Stimulated activated CD4-positive, alpha-beta T cell treated with anti-CD3 and anti-CD28 coated beads, Interleukin-2, amount 100 ng/mL, for 24 hours (primary cell): ENCODE measurements at regions not wholly inside any gene's neighbourhood (a gene's known extent, or its start where the extent isn't known, plus 50 kb on each side); places are given as distances from the start of the nearest gene placed in this dataset.
"Not testable (repeated sequence)": the region's sequence is repeated elsewhere in the genome, so short reads cannot be mapped to it uniquely, and the experiment has no call there.

Experiments
- DNase-seq, 2 donors: peaks; one replicate each; pipeline ENCODE4 v3.0.0-alpha.2; 2020

GRCh38 chr1:189718147-189718795 lies 759.4 kb downstream of the BRINP3 start:
- not testable (repeated sequence) for DNase-seq

GRCh38 chr1:189726806-189727205 lies 750.9 kb downstream of the BRINP3 start:
- no peak for DNase-seq

- DNase-seq, result no peak
Observed at GRCh38 chr1:189751311-189751710, 726.4 kb downstream of the BRINP3 start.

- no peak for DNase-seq
Observed at GRCh38 chr1:189752461-189752995, 725.1 kb downstream of the BRINP3 start.

GRCh38 chr1:189755100-189755499 lies 722.6 kb downstream of the BRINP3 start:
- not testable (repeated sequence) for DNase-seq

GRCh38 chr1:189764391-189765320 lies 713.0 kb downstream of the BRINP3 start:
- DNase-seq, result no peak

- no peak for DNase-seq
Observed at GRCh38 chr1:189769448-189769847, 708.2 kb downstream of the BRINP3 start.

GRCh38 chr1:189774721-189775287 lies 702.9 kb downstream of the BRINP3 start:
- no peak for DNase-seq

GRCh38 chr1:189775343-189775742 lies 702.3 kb downstream of the BRINP3 start:
- DNase-seq, result no peak

GRCh38 chr1:189779034-189779433 lies 698.6 kb downstream of the BRINP3 start:
- no peak for DNase-seq

- DNase-seq, result no peak
Observed at GRCh38 chr1:189782295-189782694, 695.4 kb downstream of the BRINP3 start.

- DNase-seq, result no peak
Observed at GRCh38 chr1:189783456-189783855, 694.2 kb downstream of the BRINP3 start.

GRCh38 chr1:189786761-189787160 lies 690.9 kb downstream of the BRINP3 start:
- no peak for DNase-seq

- no peak for DNase-seq
Observed at GRCh38 chr1:189787201-189787600, 690.5 kb downstream of the BRINP3 start.

- no peak for DNase-seq
Observed at GRCh38 chr1:189790335-189790734, 687.3 kb downstream of the BRINP3 start.

GRCh38 chr1:189803364-189803763 lies 674.3 kb downstream of the BRINP3 start:
- no peak for DNase-seq

GRCh38 chr1:189804352-189804751 lies 673.3 kb downstream of the BRINP3 start:
- no peak for DNase-seq

GRCh38 chr1:189805735-189806134 lies 671.9 kb downstream of the BRINP3 start:
- no peak for DNase-seq

- DNase-seq, result not testable (repeated sequence)
Observed at GRCh38 chr1:189810639-189811038, 667.0 kb downstream of the BRINP3 start.

- no peak for DNase-seq
Observed at GRCh38 chr1:189811960-189812359, 665.7 kb downstream of the BRINP3 start.

- DNase-seq, result no peak
Observed at GRCh38 chr1:189816558-189816957, 661.1 kb downstream of the BRINP3 start.

- no peak for DNase-seq
Observed at GRCh38 chr1:189819751-189820150, 657.9 kb downstream of the BRINP3 start.

GRCh38 chr1:189821833-189822232 lies 655.8 kb downstream of the BRINP3 start:
- no peak for DNase-seq

- no peak for DNase-seq
Observed at GRCh38 chr1:189834813-189835212, 642.9 kb downstream of the BRINP3 start.
